Mesendoderm (in vitro differentiated cells): ENCODE measurements at regions not wholly inside any gene's neighbourhood (a gene's known extent, or its start where the extent isn't known, plus 50 kb on each side); places are given as distances from the start of the nearest gene placed in this dataset.

Experiments used
- DNase-seq: peaks from one replicate; pipeline ENCODE4 v3.0.0; 2013
- H2AK5ac ChIP-seq: 2 replicates; pipeline ENCODE4 v1.6.1; 2013; ENCODE audit warnings: low read length, inconsistent platforms
- H2BK120ac ChIP-seq: 2 replicates; pipeline ENCODE4 v1.6.1; 2013; ENCODE audit warnings: low read depth, mild to moderate bottlenecking, low read length, moderate library complexity, mixed read lengths
- H2BK15ac ChIP-seq: replicated peaks from 2 replicates; pipeline ENCODE4 v1.6.1; 2013; ENCODE audit warnings: low read depth, mild to moderate bottlenecking, moderate library complexity
- H2BK5ac ChIP-seq: 2 replicates; pipeline ENCODE4 v1.6.1; 2013; ENCODE audit warnings: low read length, inconsistent platforms
- H3K18ac ChIP-seq: 2 replicates; pipeline ENCODE4 v1.6.1; 2013; ENCODE audit warnings: mild to moderate bottlenecking, low read length, mixed read lengths
- H3K23ac ChIP-seq: one replicate; pipeline ENCODE4 v1.6.1; 2013; ENCODE audit warnings: low read length
- H3K27ac ChIP-seq: 2 replicates; pipeline ENCODE4 v1.5.1; 2013; ENCODE audit warnings: low read depth, mild to moderate bottlenecking, inconsistent platforms, low read length, moderate library complexity
- H3K27me3 ChIP-seq: 2 replicates; pipeline ENCODE4 v1.6.1; 2013; ENCODE audit warnings: low read length, control low read depth, mild to moderate bottlenecking, inconsistent platforms; ENCODE audit not compliant: insufficient read depth, poor library complexity
- H3K36me3 ChIP-seq: 2 replicates; pipeline ENCODE4 v1.6.1; 2013; ENCODE audit warnings: low read length, inconsistent platforms; ENCODE audit not compliant: control insufficient read depth, insufficient read depth
- H3K4ac ChIP-seq: one replicate; pipeline ENCODE4 v1.6.1; 2013; ENCODE audit warnings: low read depth, mild to moderate bottlenecking, low read length, moderate library complexity
- H3K4me1 ChIP-seq: 2 replicates; pipeline ENCODE4 v1.6.1; 2013; ENCODE audit warnings: low read depth, low read length, inconsistent platforms; ENCODE audit not compliant: control insufficient read depth
- H3K4me2 ChIP-seq: 2 replicates; pipeline ENCODE4 v1.6.1; 2013; ENCODE audit warnings: low read length
- H3K4me3 ChIP-seq: 2 replicates; pipeline ENCODE4 v1.5.1; 2013; ENCODE audit warnings: mild to moderate bottlenecking, low read length
- H3K56ac ChIP-seq: one replicate; pipeline ENCODE4 v1.6.1; 2013; ENCODE audit warnings: low read length
- H3K79me1 ChIP-seq: 2 replicates; pipeline ENCODE4 v1.6.1; 2013; ENCODE audit warnings: low read length, inconsistent platforms
- H3K79me2 ChIP-seq: 2 replicates; pipeline ENCODE4 v1.6.1; 2013; ENCODE audit warnings: mild to moderate bottlenecking, low read length; ENCODE audit not compliant: control insufficient read depth, insufficient read depth
- H3K9ac ChIP-seq: 2 replicates; pipeline ENCODE4 v1.6.1; 2013; ENCODE audit warnings: low read length, inconsistent platforms
- H4K5ac ChIP-seq: one replicate; pipeline ENCODE4 v1.6.1; 2013; ENCODE audit warnings: low read length
- H4K8ac ChIP-seq: one replicate; pipeline ENCODE4 v1.6.1; 2013; ENCODE audit warnings: low read depth, mild to moderate bottlenecking, control low read depth, low read length, moderate library complexity
- WGBS: extraction: QIAGEN DNeasy Blood & Tissue Kit; methylation state at CpG from one replicate; pipeline ENCODE4 v1.1.7; 2013; ENCODE audit warnings: low lambda C conversion rate, missing lambda C conversion rate; ENCODE audit not compliant: insufficient coverage; ENCODE audit errors: extremely low coverage; 5-methylcytosine and 5-hydroxymethylcytosine counted together

- Histone ChIP-seq H2BK15ac (no peak overlapping the region), H3K4me2 (no peak overlapping the region), H3K4ac (no peak overlapping the region), H3K4me1 (no peaks in the 10 kb centered on the region), H3K36me3 (no peaks in the 10 kb centered on the region), H3K18ac (no peak overlapping the region), H3K23ac (no peak overlapping the region), H2BK5ac (no peak overlapping the region), H4K5ac (no peak overlapping the region), H3K79me1 (no peaks in the 10 kb centered on the region), H3K56ac (no peak overlapping the region), H2BK120ac (no peak overlapping the region), H3K27me3 (no peaks in the 10 kb centered on the region), H3K27ac (no peak overlapping the region), H4K8ac (no peak overlapping the region), H3K9ac (no peak overlapping the region), H3K79me2 (no peaks in the 10 kb centered on the region), H2AK5ac (no peak overlapping the region), H3K4me3 (no peak overlapping the region)
- no peak for DNase-seq
- no CpG with 5 or more reads among the region's 1 CpG for WGBS
Observed at GRCh38 chr4:116386856-116387255, 698.5 kb downstream of the TRAM1L1 start.

GRCh38 chr4:116385583-116385982 is 699.8 kb downstream of the TRAM1L1 start:
- Histone ChIP-seq H3K79me2 (no peaks in the 10 kb centered on the region), H3K23ac (no peak overlapping the region), H3K4me2 (no peak overlapping the region), H2BK5ac (no peak overlapping the region), H2BK120ac (no peak overlapping the region), H3K4me3 (no peak overlapping the region), H2BK15ac (no peak overlapping the region), H3K36me3 (no peaks in the 10 kb centered on the region), H2AK5ac (no peak overlapping the region), H3K27me3 (no peaks in the 10 kb centered on the region), H4K5ac (no peak overlapping the region), H3K9ac (no peak overlapping the region), H3K27ac (no peak overlapping the region), H3K18ac (no peak overlapping the region), H3K56ac (no peak overlapping the region), H3K4me1 (no peaks in the 10 kb centered on the region), H4K8ac (no peak overlapping the region), H3K79me1 (no peaks in the 10 kb centered on the region), H3K4ac (no peak overlapping the region)
- WGBS = no CpG with 5 or more reads among the region's 6 CpGs
- DNase-seq = no peak

GRCh38 chr4:116374815-116375214 is 710.6 kb downstream of the TRAM1L1 start:
- H3K23ac ChIP-seq = no peak overlapping the region
- no peaks in the 10 kb centered on the region for H3K79me1 ChIP-seq
- WGBS = no CpG with 5 or more reads among the region's 3 CpGs
- H2BK5ac ChIP-seq = no peak overlapping the region
- no peak overlapping the region for H4K5ac ChIP-seq
- no peaks in the 10 kb centered on the region for H3K79me2 ChIP-seq
- no peak overlapping the region for H3K4me2 ChIP-seq
- no peak overlapping the region for H2BK15ac ChIP-seq
- no peak overlapping the region for H3K27ac ChIP-seq
- H3K36me3 ChIP-seq = no peaks in the 10 kb centered on the region
- no peak overlapping the region for H3K4ac ChIP-seq
- H3K9ac ChIP-seq = no peak overlapping the region
- no peak overlapping the region for H2AK5ac ChIP-seq
- H2BK120ac ChIP-seq = no peak overlapping the region
- H3K56ac ChIP-seq = no peak overlapping the region
- no peak overlapping the region for H3K4me3 ChIP-seq
- H3K27me3 ChIP-seq = no peaks in the 10 kb centered on the region
- DNase-seq = no peak
- H3K4me1 ChIP-seq = no peaks in the 10 kb centered on the region
- H3K18ac ChIP-seq = no peak overlapping the region
- H4K8ac ChIP-seq = no peak overlapping the region

- Histone ChIP-seq H3K4me1 (no peaks in the 10 kb centered on the region), H3K4me3 (no peak overlapping the region), H3K4me2 (no peak overlapping the region), H3K79me1 (no peaks in the 10 kb centered on the region), H3K18ac (no peak overlapping the region), H3K23ac (no peak overlapping the region), H3K4ac (no peak overlapping the region), H4K8ac (no peak overlapping the region), H2BK120ac (no peak overlapping the region), H3K79me2 (no peaks in the 10 kb centered on the region), H3K36me3 (no peaks in the 10 kb centered on the region), H2AK5ac (no peak overlapping the region), H3K27me3 (no peaks in the 10 kb centered on the region), H3K9ac (no peak overlapping the region), H2BK15ac (no peak overlapping the region), H2BK5ac (no peak overlapping the region), H3K27ac (no peak overlapping the region), H3K56ac (no peak overlapping the region), H4K5ac (no peak overlapping the region)
- no peak for DNase-seq
Observed at GRCh38 chr4:116362583-116362982, 722.8 kb downstream of the TRAM1L1 start.

GRCh38 chr4:116361790-116362189 is 723.6 kb downstream of the TRAM1L1 start:
- H4K8ac ChIP-seq = no peak overlapping the region
- H3K23ac ChIP-seq = no peak overlapping the region
- no peaks in the 10 kb centered on the region for H3K79me1 ChIP-seq
- H2BK15ac ChIP-seq = no peak overlapping the region
- no peak overlapping the region for H2AK5ac ChIP-seq
- no CpG with 5 or more reads among the region's 4 CpGs for WGBS
- H2BK5ac ChIP-seq = no peak overlapping the region
- H3K4me1 ChIP-seq = no peaks in the 10 kb centered on the region
- no peaks in the 10 kb centered on the region for H3K27me3 ChIP-seq
- no peak for DNase-seq
- no peaks in the 10 kb centered on the region for H3K36me3 ChIP-seq
- H3K4me3 ChIP-seq = no peak overlapping the region
- no peak overlapping the region for H3K27ac ChIP-seq
- H3K9ac ChIP-seq = no peak overlapping the region
- H4K5ac ChIP-seq = no peak overlapping the region
- no peaks in the 10 kb centered on the region for H3K79me2 ChIP-seq
- no peak overlapping the region for H2BK120ac ChIP-seq
- H3K4me2 ChIP-seq = no peak overlapping the region
- no peak overlapping the region for H3K18ac ChIP-seq
- no peak overlapping the region for H3K56ac ChIP-seq
- no peak overlapping the region for H3K4ac ChIP-seq

- no peak overlapping the region for H4K5ac ChIP-seq
- H3K27ac ChIP-seq = no peak overlapping the region
- no peak overlapping the region for H2BK120ac ChIP-seq
- no peak overlapping the region for H2BK5ac ChIP-seq
- H3K4me3 ChIP-seq = no peak overlapping the region
- no peak overlapping the region for H3K23ac ChIP-seq
- peak; percentile 90 for DNase-seq
- no peaks in the 10 kb centered on the region for H3K27me3 ChIP-seq
- no peaks in the 10 kb centered on the region for H3K79me1 ChIP-seq
- no peaks in the 10 kb centered on the region for H3K4me1 ChIP-seq
- no peak overlapping the region for H3K56ac ChIP-seq
- no peak overlapping the region for H2AK5ac ChIP-seq
- H2BK15ac ChIP-seq = no peak overlapping the region
- no peak overlapping the region for H4K8ac ChIP-seq
- no peaks in the 10 kb centered on the region for H3K36me3 ChIP-seq
- no peaks in the 10 kb centered on the region for H3K79me2 ChIP-seq
- no peak overlapping the region for H3K9ac ChIP-seq
- no peak overlapping the region for H3K18ac ChIP-seq
- no peak overlapping the region for H3K4me2 ChIP-seq
- no peak overlapping the region for H3K4ac ChIP-seq
- no CpG with 5 or more reads among the region's 11 CpGs for WGBS
Observed at GRCh38 chr4:116358633-116359222, 726.6 kb downstream of the TRAM1L1 start.
